ENCODE measurements at regions not wholly inside any gene's neighbourhood (a gene's known extent, or its start where the extent isn't known, plus 50 kb on each side); places are given as distances from the start of the nearest gene placed in this dataset.

- no peak overlapping the region for H2AFZ ChIP-seq (ENCODE audit: low read depth, low read length)
- H3K36me3 ChIP-seq (ENCODE audit: control insufficient read depth, insufficient read depth, low read length) = no peaks in the 10 kb centered on the region
- H3K4me3 ChIP-seq = no peak overlapping the region
- no peaks in the 10 kb centered on the region for H3K9me3 ChIP-seq (replicated peaks; ENCODE audit: control insufficient read depth, insufficient read depth, low read depth, low read length)
- no TSS peak for BruUV-seq (replicated peaks)
- H3K9me1 ChIP-seq (ENCODE audit: control insufficient read depth, insufficient read depth, low read length) = no peaks in the 10 kb centered on the region
- no peaks in the 10 kb centered on the region for H3K27me3 ChIP-seq (ENCODE audit: control insufficient read depth in 2 of 2, insufficient read depth in 2 of 2, low read length in 2 of 2)
- FAIRE-seq (no peak), DNase-seq (ENCODE audit: extremely low read depth in 1 of 4, low spot score in 3 of 4) (no peak), ATAC-seq (no peak)
- no peaks in the 10 kb centered on the region for H4K20me1 ChIP-seq (replicated peaks; ENCODE audit: control insufficient read depth, insufficient read depth, low read length)
- ChIA-PET POLR2A (interaction anchor here (0.5 kb wide), 1 partner anchor 62 kb away, joined by 3 read pairs; the partner anchor contains the start of gene DDHD1), CTCF (ENCODE audit: low intra/inter-chr PET ratio) (no interaction called here)
- no peak overlapping the region for H3K4me2 ChIP-seq (ENCODE audit: insufficient read depth, low read length)
- H3K4me1 ChIP-seq (replicated peaks in 1 of 2; ENCODE audit: control insufficient read depth in 2 of 2, insufficient read depth in 2 of 2, low read length in 2 of 2) = peaks cover 0 to 8% of the 10 kb centered on the region in 2 experiments; a peak in 2 of 5 replicates
- 17% methylated on average over 2 of the region's 2 CpGs for WGBS (ENCODE audit: insufficient coverage, low coverage, missing lambda C conversion rate)
- in situ Hi-C loops (cut with MboI) = no loop called here
- H3K79me2 ChIP-seq (ENCODE audit: control insufficient read depth, insufficient read depth, low read length) = no peaks in the 10 kb centered on the region
- no peak overlapping the region for H3K9ac ChIP-seq (ENCODE audit: insufficient read depth in 1 of 2, low read depth in 2 of 2, low read length in 2 of 2)
- intact Hi-C loops (cut with micrococcal nuclease) = no loop called here
- no peak overlapping the region for H3K27ac ChIP-seq (ENCODE audit: extremely low read depth, low read depth, low read length)
- TF ChIP-seq MAFF (IDR thresholded peaks at IDR 0.05; ENCODE audit: low read length) (no peak), NR0B1 (IDR thresholded peaks at IDR 0.05; ENCODE audit: partially characterized antibody) (no peak), ZNF263 (CRISPR knock-in tag; IDR thresholded peaks at IDR 0.05; ENCODE audit: borderline replicate concordance) (no peak), YBX1 (IDR thresholded peaks at IDR 0.05) (no peak), TBP (optimal IDR thresholded peaks at IDR 0.05; ENCODE audit: low read depth, low read length) (no peak), VEZF1 (CRISPR knock-in tag; IDR thresholded peaks at IDR 0.05) (no peak), ZBTB8A (IDR thresholded peaks at IDR 0.05; ENCODE audit: partially characterized antibody) (no peak), ZNF274 (IDR thresholded peaks at IDR 0.05; ENCODE audit: borderline replicate concordance, low read depth, low read length) (no peak), ZBED1 (IDR thresholded peaks at IDR 0.05) (no peak), ETV6 (IDR thresholded peaks at IDR 0.05; ENCODE audit: borderline replicate concordance in 1 of 2, low read depth in 2 of 2, low read length in 1 of 2) (no peak), ETV6 (CRISPR knock-in tag; IDR thresholded peaks at IDR 0.05; ENCODE audit: borderline replicate concordance) (no peak), PHB (CRISPR knock-in tag; IDR thresholded peaks at IDR 0.05) (no peak), LARP7 (IDR thresholded peaks at IDR 0.05) (no peak), ZNF239 (CRISPR knock-in tag; IDR thresholded peaks at IDR 0.05) (no peak), ZC3H11A (IDR thresholded peaks at IDR 0.05; ENCODE audit: low read depth, low read length) (no peak), FOXP1 (CRISPR knock-in tag; IDR thresholded peaks at IDR 0.05) (no peak), KAT2B (IDR thresholded peaks at IDR 0.05; ENCODE audit: low read depth, low read length) (no peak)
- TF ChIP-seq, protein P1, sequence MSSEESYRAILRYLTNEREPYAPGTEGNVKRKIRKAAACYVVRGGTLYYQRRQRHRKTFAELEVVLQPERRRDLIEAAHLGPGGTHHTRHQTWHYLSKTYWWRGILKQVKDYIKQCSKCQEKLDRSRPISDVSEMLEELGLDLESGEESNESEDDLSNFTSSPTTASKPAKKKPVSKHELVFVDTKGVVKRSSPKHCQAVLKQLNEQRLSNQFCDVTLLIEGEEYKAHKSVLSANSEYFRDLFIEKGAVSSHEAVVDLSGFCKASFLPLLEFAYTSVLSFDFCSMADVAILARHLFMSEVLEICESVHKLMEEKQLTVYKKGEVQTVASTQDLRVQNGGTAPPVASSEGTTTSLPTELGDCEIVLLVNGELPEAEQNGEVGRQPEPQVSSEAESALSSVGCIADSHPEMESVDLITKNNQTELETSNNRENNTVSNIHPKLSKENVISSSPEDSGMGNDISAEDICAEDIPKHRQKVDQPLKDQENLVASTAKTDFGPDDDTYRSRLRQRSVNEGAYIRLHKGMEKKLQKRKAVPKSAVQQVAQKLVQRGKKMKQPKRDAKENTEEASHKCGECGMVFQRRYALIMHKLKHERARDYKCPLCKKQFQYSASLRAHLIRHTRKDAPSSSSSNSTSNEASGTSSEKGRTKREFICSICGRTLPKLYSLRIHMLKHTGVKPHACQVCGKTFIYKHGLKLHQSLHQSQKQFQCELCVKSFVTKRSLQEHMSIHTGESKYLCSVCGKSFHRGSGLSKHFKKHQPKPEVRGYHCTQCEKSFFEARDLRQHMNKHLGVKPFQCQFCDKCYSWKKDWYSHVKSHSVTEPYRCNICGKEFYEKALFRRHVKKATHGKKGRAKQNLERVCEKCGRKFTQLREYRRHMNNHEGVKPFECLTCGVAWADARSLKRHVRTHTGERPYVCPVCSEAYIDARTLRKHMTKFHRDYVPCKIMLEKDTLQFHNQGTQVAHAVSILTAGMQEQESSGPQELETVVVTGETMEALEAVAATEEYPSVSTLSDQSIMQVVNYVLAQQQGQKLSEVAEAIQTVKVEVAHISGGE (CRISPR knock-in tag; IDR thresholded peaks at IDR 0.05) = no peak
These were observed 62.0 kb upstream of the DDHD1 start for GRCh38 chr14:53215101-53215500.
